Vagina (tissue), 2 donors: ENCODE measurements at regions not wholly inside any gene's neighbourhood (a gene's known extent, or its start where the extent isn't known, plus 50 kb on each side); places are given as distances from the start of the nearest gene placed in this dataset.
A peak's percentile ranks its signal among the peaks of the same experiment; 100 is the strongest.

ENCODE experiments used
- POLR2A ChIP-seq, 2 donors: fragments of 450-650 bp; IDR thresholded peaks; one replicate each; pipeline ENCODE4 v1.6.1; 2017; ENCODE audit warnings: antibody characterized with exemption in 2 of 2, mild to moderate bottlenecking in 2 of 2, moderate library complexity in 2 of 2
- POLR2AphosphoS5 ChIP-seq, 2 donors: sonication (generic); formaldehyde crosslinking; IDR thresholded peaks; one replicate each; pipeline ENCODE4 v1.9.0; 2017; ENCODE audit warnings: antibody characterized with exemption in 2 of 2, mild to moderate bottlenecking in 2 of 2, low read depth in 1 of 2; ENCODE audit not compliant: insufficient read depth in 1 of 2
- TF ChIP-seq, protein P1 (sequence below), 3 experiments: fragments of 450-650 bp in 2 of 3; fragments of 200-600 bp in 1 of 3; sonication (generic) in 1 of 3; IDR thresholded peaks; one replicate each; pipeline ENCODE4 v1.5.1; 2017 to 2019; ENCODE audit warnings: antibody characterized with exemption in 3 of 3, mild to moderate bottlenecking in 2 of 3, moderate library complexity in 2 of 3

DNA sequence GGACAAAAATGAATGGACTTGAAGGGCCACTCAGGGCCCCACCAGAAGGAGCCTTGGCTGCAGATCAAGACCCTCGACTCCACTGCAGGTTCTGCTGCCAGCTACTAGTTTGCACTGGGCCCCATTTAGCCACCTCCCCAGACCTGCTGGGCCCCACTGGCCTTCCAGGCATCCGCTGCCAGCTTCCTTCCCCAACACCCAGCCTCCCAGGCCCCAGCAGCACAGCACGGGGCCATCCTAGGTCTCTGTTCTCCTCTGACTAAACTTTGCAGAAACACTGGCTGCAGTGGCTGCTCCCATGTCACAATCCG, 277.4 kb upstream of the KLF14 start:
- TF ChIP-seq, protein P1, sequence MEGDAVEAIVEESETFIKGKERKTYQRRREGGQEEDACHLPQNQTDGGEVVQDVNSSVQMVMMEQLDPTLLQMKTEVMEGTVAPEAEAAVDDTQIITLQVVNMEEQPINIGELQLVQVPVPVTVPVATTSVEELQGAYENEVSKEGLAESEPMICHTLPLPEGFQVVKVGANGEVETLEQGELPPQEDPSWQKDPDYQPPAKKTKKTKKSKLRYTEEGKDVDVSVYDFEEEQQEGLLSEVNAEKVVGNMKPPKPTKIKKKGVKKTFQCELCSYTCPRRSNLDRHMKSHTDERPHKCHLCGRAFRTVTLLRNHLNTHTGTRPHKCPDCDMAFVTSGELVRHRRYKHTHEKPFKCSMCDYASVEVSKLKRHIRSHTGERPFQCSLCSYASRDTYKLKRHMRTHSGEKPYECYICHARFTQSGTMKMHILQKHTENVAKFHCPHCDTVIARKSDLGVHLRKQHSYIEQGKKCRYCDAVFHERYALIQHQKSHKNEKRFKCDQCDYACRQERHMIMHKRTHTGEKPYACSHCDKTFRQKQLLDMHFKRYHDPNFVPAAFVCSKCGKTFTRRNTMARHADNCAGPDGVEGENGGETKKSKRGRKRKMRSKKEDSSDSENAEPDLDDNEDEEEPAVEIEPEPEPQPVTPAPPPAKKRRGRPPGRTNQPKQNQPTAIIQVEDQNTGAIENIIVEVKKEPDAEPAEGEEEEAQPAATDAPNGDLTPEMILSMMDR (IDR thresholded peaks at IDR 0.05) = no peak
- TF ChIP-seq POLR2AphosphoS5 (IDR thresholded peaks at IDR 0.05; ENCODE audit: insufficient read depth in 1 of 2, low read depth in 1 of 2) (peak in 1 of 2 donors; percentile 41), POLR2A (IDR thresholded peaks at IDR 0.05) (no peak)
